IPS DF 4.7 (cell line): ENCODE measurements at regions not wholly inside any gene's neighbourhood (a gene's known extent, or its start where the extent isn't known, plus 50 kb on each side); places are given as distances from the start of the nearest gene placed in this dataset.

Experiments
- DNase-seq: peaks from one replicate; pipeline ENCODE4 v3.0.0-alpha.2; 2013; ENCODE audit warnings: low spot score; ENCODE audit errors: extremely low read depth

- DNase-seq = no peak
Observed at GRCh38 chr2:42935692-42936671, 143.6 kb upstream of the HAAO start.

- no peak for DNase-seq
Observed at GRCh38 chr2:42934580-42935186, 142.3 kb upstream of the HAAO start.

GRCh38 chr2:42933824-42934254 lies 141.5 kb upstream of the HAAO start:
- no peak for DNase-seq

GRCh38 chr2:42932271-42933151 lies 140.1 kb upstream of the HAAO start:
- DNase-seq = no peak

GRCh38 chr2:42931818-42932195 lies 139.4 kb upstream of the HAAO start:
- DNase-seq = no peak

- DNase-seq = no peak
Observed at GRCh38 chr2:42931146-42931817, 138.9 kb upstream of the HAAO start.

- DNase-seq = no peak
Observed at GRCh38 chr2:42930025-42930581, 137.7 kb upstream of the HAAO start.

- no peak for DNase-seq
Observed at GRCh38 chr2:42929546-42930024, 137.2 kb upstream of the HAAO start.

- no peak for DNase-seq
Observed at GRCh38 chr2:42928692-42929545, 136.5 kb upstream of the HAAO start.

- DNase-seq = no peak
Observed at GRCh38 chr2:42928161-42928691, 135.8 kb upstream of the HAAO start.

GRCh38 chr2:42927334-42928160 lies 135.2 kb upstream of the HAAO start:
- no peak for DNase-seq

GRCh38 chr2:42926434-42927333 lies 134.3 kb upstream of the HAAO start:
- no peak for DNase-seq

GRCh38 chr2:42925742-42926433 lies 133.5 kb upstream of the HAAO start:
- no peak for DNase-seq

- no peak for DNase-seq
Observed at GRCh38 chr2:42924418-42924886, 132.1 kb upstream of the HAAO start.

GRCh38 chr2:42923580-42924417 lies 131.4 kb upstream of the HAAO start:
- DNase-seq = no peak
